HG03196 (cell line): ENCODE measurements at regions not wholly inside any gene's neighbourhood (a gene's known extent, or its start where the extent isn't known, plus 50 kb on each side); places are given as distances from the start of the nearest gene placed in this dataset.
"Not testable (repeated sequence)": the region's sequence is repeated elsewhere in the genome, so short reads cannot be mapped to it uniquely, and the experiment has no call there.

Experiments used
- ATAC-seq: cut with Tn5 transposase; IDR thresholded peaks from one replicate; pipeline ENCODE4 v1.9.1; 2021; ENCODE audit not compliant: unreplicated experiment

DNA sequence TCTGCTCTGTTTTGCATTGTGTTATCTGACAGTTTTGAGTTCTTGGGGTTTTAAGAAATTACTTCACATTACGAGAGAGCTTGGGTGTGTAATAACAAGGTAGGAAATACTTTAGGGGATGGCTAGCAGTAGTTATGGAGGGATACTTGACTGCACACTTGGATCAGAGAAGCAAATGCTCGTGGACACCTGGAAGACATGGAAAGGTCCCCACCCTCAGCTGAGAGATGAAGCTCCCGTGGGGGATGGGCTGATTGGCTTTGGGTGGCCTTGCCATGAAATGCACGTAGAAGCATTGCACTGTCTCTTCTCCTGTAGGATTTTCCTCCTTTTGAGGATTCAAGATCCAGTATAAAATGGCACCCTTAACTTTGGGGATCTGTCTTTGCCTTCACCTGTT lies 61.5 kb upstream of the UNC93A start:
- no peak for ATAC-seq

DNA sequence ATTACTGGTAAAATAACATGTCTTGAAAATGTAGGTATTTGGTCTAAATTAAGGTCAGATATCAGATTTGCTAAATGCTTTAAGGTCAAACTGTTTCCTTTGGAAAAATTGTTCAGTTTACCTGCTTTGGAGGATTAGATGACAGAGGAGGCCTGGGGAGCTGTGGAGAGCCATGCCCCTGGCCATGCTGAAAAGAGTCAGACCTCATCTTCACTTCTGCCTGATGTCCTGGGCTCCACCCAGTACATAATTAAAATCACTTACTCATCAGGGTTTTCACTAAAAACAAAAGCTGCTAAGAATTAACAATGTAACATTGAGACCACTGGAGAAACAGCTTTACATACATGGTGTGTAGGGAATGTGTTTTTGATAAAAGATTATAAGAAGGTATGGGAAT lies 60.8 kb upstream of the UNC93A start:
- no peak for ATAC-seq

DNA sequence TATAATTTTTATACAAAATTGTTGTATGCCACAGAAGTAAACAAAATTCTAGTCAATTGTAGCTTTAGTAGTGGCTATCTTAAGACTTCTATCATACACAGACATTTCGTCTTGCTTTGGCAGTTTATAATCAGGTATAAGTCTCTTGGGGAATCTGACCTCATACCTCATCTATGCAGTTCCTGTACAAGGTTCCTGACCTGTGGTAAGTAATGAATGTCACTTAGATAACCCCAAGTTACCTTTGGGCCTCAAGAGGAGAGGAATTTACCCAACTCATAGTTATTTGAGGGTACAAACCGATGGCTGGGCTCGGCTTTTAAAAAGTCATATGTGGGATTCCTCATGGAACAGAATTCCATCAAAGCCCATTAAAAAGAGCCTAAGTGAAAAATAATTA lies 58.8 kb upstream of the UNC93A start:
- ATAC-seq = no peak

DNA sequence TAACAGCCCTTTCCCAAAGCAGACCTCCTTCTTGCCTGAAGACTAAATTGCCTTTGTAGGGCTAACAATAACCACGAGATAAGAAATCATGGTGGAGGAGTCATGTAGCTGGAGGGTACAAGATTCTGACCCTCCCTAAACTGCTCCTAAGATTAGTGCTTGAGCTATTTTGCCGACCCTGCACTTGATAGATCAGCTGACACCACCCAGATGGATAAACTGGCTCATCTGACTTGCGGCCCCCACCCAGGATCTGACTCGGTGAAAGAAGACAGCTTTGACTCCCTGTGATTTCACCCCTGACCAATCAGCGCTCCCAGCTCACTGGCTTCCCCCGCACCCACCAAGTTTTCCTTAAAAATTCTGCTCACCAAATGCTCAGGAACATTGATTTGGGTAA lies 57.6 kb upstream of the UNC93A start:
- no peak for ATAC-seq

- ATAC-seq = not testable (repeated sequence)
Measured at GRCh38 chr6:167234576-167234975, 56.5 kb upstream of the UNC93A start.

- ATAC-seq = no peak
Measured at GRCh38 chr6:167235005-167235404, 56.1 kb upstream of the UNC93A start.

DNA sequence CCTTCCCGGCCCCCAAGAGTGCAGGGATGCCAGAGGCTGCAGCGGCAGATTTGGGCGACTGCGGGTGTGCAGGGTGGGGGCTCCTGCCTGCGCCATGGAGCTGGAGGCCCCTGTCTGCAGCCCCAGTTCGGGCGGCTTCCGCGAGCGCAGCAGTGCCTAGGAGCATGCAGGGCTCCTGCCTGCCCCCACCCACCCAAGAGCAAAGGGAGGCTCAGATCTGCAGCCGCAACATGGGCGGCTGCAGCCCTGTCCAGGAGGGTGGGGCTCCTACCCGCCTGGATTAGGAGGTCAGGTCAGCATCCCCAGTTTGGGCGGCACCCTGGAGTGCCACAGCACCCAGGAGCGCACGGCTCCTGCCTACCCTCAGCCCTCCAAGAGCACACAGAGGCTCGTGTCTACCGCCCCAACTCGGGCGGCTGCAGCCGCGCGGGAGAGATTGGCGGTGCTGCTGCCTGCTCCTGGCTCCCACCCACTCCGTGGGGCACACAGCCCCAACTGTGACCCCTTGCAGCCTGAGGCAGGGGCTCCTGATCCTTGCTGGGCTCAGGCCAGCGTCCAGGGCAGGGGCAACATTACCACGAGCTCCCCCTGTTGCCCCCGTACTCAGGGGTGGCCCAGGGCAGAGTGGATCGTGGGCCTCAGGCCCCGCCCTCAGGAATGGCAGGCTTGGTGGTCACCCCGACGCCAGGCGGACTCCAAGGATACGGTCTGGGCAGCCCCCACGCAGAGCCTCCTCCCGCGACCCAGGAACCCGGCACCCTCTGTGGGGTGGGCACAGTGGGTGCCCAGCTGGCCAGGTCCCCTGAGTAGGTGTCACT lies 55.5 kb upstream of the UNC93A start:
- ATAC-seq = no peak

GRCh38 chr6:167236239-167236571 lies 54.9 kb upstream of the UNC93A start:
- no peak for ATAC-seq

DNA sequence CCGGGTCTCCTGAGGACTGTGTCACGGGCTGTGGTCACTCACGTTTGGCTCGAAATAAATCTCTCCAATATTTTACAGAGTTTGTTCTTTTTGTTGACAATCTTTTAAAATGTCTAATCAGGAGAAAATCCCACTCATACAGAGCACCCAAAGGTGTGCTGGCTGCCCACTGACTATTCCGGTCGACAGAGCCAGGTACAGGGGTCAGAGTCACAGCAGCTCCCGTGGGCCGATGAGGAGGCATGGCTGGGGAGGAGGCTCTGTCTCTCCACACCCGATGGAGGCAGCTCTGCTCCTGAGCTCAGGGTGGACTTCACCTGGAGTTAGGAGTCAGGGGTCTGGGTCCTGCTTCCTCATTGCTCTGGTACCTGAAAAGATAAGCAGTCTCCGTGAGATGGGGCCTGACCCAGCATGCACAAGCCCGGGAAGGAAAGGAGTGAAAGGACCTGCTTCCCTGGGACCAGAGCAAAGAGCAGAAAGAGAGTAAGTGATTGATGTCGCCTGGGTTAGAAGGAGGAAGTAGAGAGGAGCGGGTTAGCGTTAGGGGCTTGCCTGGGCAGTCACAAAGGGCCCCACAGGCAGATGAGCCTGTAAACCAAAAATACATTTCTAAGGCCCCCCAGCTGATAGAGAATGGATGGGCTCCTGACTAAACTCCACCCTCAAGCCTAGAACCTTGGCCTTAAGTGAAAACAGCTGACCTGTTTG lies 53.5 kb upstream of the UNC93A start:
- no peak for ATAC-seq

GRCh38 chr6:167238146-167238693 lies 52.9 kb upstream of the UNC93A start:
- ATAC-seq = no peak

GRCh38 chr6:167238694-167239467 lies 52.2 kb upstream of the UNC93A start:
- ATAC-seq = no peak

- not testable (repeated sequence) for ATAC-seq
Measured at GRCh38 chr6:167239470-167239869, 51.6 kb upstream of the UNC93A start.

DNA sequence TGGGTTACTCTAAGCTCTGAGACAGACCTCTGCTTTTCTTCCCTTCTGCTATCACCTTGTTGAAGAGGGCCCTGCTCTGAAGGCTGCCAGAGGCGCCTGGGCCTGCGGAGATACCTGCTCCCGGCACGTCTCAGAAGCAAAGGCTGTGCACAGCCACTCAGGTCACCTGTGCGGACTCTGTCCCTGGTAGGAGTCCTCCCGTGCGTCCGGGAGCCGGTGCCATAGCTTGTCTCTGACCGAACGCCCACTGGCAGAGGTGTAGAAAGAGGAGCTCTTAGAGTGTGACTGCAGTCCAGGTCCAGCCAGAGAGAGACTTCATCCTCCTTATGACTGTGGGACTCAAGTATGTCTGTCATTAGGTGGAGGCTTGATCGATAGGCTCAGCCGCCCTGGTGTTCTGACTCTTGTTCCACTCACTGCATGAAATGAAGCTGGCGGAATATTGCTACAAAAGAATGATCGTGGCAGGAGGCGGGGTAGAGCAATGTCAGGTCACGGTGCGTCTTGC lies 51.0 kb upstream of the UNC93A start:
- ATAC-seq = no peak
